Neural progenitor cell (in vitro differentiated cells): ENCODE measurements at regions not wholly inside any gene's neighbourhood (a gene's known extent, or its start where the extent isn't known, plus 50 kb on each side); places are given as distances from the start of the nearest gene placed in this dataset.
"Not testable (repeated sequence)": the region's sequence is repeated elsewhere in the genome, so short reads cannot be mapped to it uniquely, and the experiment has no call there.

ENCODE experiments used
- EZH2 ChIP-seq: fragments of 200-600 bp; sonication (generic); IDR thresholded peaks from 2 replicates; pipeline ENCODE4 v1.6.1; 2017; ENCODE audit warnings: antibody characterized with exemption, mild to moderate bottlenecking, moderate library complexity
- EZH2phosphoT487 ChIP-seq: fragments of 200-600 bp; sonication (generic); IDR thresholded peaks from 2 replicates; pipeline ENCODE4 v1.6.1; 2017; ENCODE audit warnings: antibody characterized with exemption
- TF ChIP-seq, protein P1 (sequence below): fragments of 200-600 bp; sonication (generic); IDR thresholded peaks from 2 replicates; pipeline ENCODE4 v1.5.1; 2017; ENCODE audit warnings: antibody characterized with exemption, mild to moderate bottlenecking

DNA sequence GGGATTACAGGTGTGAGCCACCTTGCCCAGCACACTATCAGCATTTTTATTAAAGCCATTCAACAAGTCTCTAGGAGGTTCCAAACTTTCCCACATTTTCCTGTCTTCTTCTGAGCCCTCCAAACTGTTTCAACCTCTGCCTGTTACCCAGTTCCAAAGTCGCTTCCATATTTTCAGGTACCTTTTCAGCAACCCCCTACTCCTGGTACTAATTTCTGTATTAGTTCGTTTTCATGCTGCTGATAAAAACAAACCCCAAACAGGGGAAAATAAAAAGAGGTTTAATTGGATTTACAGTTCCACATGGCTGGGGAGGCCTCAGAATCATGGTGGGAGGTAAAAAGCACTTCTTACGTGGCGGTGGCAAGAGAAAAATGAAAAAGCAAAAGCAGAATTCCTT is 81.2 kb upstream of the GRIP1 start:
- TF ChIP-seq, protein P1, sequence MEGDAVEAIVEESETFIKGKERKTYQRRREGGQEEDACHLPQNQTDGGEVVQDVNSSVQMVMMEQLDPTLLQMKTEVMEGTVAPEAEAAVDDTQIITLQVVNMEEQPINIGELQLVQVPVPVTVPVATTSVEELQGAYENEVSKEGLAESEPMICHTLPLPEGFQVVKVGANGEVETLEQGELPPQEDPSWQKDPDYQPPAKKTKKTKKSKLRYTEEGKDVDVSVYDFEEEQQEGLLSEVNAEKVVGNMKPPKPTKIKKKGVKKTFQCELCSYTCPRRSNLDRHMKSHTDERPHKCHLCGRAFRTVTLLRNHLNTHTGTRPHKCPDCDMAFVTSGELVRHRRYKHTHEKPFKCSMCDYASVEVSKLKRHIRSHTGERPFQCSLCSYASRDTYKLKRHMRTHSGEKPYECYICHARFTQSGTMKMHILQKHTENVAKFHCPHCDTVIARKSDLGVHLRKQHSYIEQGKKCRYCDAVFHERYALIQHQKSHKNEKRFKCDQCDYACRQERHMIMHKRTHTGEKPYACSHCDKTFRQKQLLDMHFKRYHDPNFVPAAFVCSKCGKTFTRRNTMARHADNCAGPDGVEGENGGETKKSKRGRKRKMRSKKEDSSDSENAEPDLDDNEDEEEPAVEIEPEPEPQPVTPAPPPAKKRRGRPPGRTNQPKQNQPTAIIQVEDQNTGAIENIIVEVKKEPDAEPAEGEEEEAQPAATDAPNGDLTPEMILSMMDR = not testable (repeated sequence)
- TF ChIP-seq EZH2phosphoT487, EZH2: not testable (repeated sequence)
